ENCODE measurements at regions not wholly inside any gene's neighbourhood (a gene's known extent, or its start where the extent isn't known, plus 50 kb on each side); places are given as distances from the start of the nearest gene placed in this dataset.

DNA sequence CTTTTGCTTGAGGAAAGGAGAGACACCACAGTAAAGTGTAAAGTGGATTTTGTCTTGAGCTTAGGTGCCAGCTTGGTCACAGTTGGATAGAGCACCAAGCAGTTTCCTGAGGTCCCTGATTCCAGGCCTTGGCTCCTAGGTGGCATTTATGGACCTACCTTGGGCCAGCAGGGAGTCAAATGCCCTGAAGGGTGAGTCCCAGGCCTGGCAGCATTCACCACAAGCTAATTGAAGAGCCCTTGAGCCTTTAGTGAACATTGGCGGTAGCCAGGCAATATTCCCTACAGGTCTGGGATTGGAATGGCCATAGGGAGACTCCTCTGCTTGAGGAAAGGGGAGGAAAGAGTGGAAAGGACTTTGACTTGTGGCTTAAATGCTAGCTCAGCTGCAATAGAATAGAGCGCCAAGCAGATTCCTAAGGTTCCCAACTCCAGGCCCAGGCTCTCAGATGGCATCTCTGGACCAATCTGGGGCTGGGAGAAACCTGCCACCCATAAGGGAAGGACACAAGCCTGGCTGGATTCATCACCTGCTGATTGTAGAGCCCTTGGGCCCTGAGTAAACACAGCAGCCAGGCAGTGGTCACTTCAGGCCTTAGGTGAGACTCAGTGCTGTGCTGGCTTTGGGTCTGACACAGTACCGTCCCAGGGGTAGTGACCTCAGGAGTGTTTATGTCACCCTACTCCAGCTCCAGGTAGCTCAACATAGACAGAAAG lies 137.5 kb upstream of the OTOS start:
- TF ChIP-seq, protein P1, sequence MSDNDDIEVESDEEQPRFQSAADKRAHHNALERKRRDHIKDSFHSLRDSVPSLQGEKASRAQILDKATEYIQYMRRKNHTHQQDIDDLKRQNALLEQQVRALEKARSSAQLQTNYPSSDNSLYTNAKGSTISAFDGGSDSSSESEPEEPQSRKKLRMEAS (IDR thresholded peaks at IDR 0.05; ENCODE audit: low read depth, low read length), result no peak
- TF ChIP-seq, protein P2, sequence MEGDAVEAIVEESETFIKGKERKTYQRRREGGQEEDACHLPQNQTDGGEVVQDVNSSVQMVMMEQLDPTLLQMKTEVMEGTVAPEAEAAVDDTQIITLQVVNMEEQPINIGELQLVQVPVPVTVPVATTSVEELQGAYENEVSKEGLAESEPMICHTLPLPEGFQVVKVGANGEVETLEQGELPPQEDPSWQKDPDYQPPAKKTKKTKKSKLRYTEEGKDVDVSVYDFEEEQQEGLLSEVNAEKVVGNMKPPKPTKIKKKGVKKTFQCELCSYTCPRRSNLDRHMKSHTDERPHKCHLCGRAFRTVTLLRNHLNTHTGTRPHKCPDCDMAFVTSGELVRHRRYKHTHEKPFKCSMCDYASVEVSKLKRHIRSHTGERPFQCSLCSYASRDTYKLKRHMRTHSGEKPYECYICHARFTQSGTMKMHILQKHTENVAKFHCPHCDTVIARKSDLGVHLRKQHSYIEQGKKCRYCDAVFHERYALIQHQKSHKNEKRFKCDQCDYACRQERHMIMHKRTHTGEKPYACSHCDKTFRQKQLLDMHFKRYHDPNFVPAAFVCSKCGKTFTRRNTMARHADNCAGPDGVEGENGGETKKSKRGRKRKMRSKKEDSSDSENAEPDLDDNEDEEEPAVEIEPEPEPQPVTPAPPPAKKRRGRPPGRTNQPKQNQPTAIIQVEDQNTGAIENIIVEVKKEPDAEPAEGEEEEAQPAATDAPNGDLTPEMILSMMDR (IDR thresholded peaks at IDR 0.05; ENCODE audit: low read depth, low read length), result no peak
- TF ChIP-seq POLR2A (IDR thresholded peaks at IDR 0.05; ENCODE audit: extremely low read depth, insufficient read length), result no peak

Data from NB4 (cell line).